GM18861 (cell line): ENCODE measurements at regions not wholly inside any gene's neighbourhood (a gene's known extent, or its start where the extent isn't known, plus 50 kb on each side); places are given as distances from the start of the nearest gene placed in this dataset.
"Not testable (repeated sequence)": the region's sequence is repeated elsewhere in the genome, so short reads cannot be mapped to it uniquely, and the experiment has no call there.

Source experiments
- ATAC-seq: cut with Tn5 transposase; IDR thresholded peaks from one replicate; pipeline ENCODE4 v1.9.1; 2021; ENCODE audit not compliant: unreplicated experiment

- ATAC-seq, result no peak
Measured at GRCh38 chr6:147958683-147959082, 384.0 kb upstream of the SASH1 start.

GRCh38 chr6:147961481-147962141, 381.0 kb upstream of the SASH1 start:
- no peak for ATAC-seq

GRCh38 chr6:147965448-147965847, 377.2 kb upstream of the SASH1 start:
- ATAC-seq, result not testable (repeated sequence)

- no peak for ATAC-seq
Measured at GRCh38 chr6:147970970-147971369, 371.7 kb upstream of the SASH1 start.

GRCh38 chr6:147972448-147972847, 370.2 kb upstream of the SASH1 start:
- no peak for ATAC-seq

GRCh38 chr6:147973806-147974205, 368.8 kb upstream of the SASH1 start:
- no peak for ATAC-seq

GRCh38 chr6:147974376-147974775, 368.3 kb upstream of the SASH1 start:
- no peak for ATAC-seq

GRCh38 chr6:147977851-147978465, 364.7 kb upstream of the SASH1 start:
- no peak for ATAC-seq

GRCh38 chr6:147979966-147980365, 362.7 kb upstream of the SASH1 start:
- no peak for ATAC-seq

GRCh38 chr6:147983581-147984366, 358.9 kb upstream of the SASH1 start:
- no peak for ATAC-seq

- no peak for ATAC-seq
Measured at GRCh38 chr6:147986846-147987245, 355.8 kb upstream of the SASH1 start.

GRCh38 chr6:147990159-147990558, 352.5 kb upstream of the SASH1 start:
- no peak for ATAC-seq

GRCh38 chr6:147991961-147992360, 350.7 kb upstream of the SASH1 start:
- ATAC-seq, result no peak

- no peak for ATAC-seq
Measured at GRCh38 chr6:147999001-147999540, 343.6 kb upstream of the SASH1 start.

GRCh38 chr6:148001844-148002642, 340.6 kb upstream of the SASH1 start:
- ATAC-seq, result no peak

- no peak for ATAC-seq
Measured at GRCh38 chr6:148004651-148005050, 338.0 kb upstream of the SASH1 start.

GRCh38 chr6:148005806-148006205, 336.8 kb upstream of the SASH1 start:
- no peak for ATAC-seq

- not testable (repeated sequence) for ATAC-seq
Measured at GRCh38 chr6:148010516-148010915, 332.1 kb upstream of the SASH1 start.

GRCh38 chr6:148016013-148016412, 326.6 kb upstream of the SASH1 start:
- ATAC-seq, result no peak

- no peak for ATAC-seq
Measured at GRCh38 chr6:148021165-148021564, 321.5 kb upstream of the SASH1 start.

GRCh38 chr6:148021699-148022098, 320.9 kb upstream of the SASH1 start:
- ATAC-seq, result no peak
